GM12874 (cell line): ENCODE measurements at regions not wholly inside any gene's neighbourhood (a gene's known extent, or its start where the extent isn't known, plus 50 kb on each side); places are given as distances from the start of the nearest gene placed in this dataset.

ENCODE experiments used
- TF ChIP-seq, protein P1 (sequence below): IDR thresholded peaks from 2 replicates; pipeline ENCODE4 v1.5.1; 2011; ENCODE audit warnings: low read depth, mild to moderate bottlenecking, control low read depth, low read length, moderate library complexity; ENCODE audit not compliant: insufficient read depth

DNA sequence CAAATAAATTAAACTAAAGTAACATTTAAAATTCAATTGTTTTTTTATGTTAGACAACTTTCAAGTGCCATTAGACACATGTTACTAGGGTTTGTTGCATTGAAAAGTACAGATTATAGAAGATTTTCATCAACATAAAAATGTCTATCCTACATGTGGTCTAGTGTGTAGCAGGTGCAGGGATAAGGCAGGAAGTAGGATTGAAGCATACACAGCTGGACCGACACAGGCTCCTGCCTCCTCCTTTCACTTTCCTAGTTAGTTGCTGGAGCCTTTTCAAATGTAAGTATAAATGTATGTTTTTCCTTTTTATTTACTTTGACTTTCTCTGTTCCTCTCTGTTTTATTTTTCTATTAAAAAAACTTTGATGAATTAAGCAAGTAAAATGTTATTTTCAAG, 246.9 kb upstream of the LUZP2 start:
- TF ChIP-seq, protein P1, sequence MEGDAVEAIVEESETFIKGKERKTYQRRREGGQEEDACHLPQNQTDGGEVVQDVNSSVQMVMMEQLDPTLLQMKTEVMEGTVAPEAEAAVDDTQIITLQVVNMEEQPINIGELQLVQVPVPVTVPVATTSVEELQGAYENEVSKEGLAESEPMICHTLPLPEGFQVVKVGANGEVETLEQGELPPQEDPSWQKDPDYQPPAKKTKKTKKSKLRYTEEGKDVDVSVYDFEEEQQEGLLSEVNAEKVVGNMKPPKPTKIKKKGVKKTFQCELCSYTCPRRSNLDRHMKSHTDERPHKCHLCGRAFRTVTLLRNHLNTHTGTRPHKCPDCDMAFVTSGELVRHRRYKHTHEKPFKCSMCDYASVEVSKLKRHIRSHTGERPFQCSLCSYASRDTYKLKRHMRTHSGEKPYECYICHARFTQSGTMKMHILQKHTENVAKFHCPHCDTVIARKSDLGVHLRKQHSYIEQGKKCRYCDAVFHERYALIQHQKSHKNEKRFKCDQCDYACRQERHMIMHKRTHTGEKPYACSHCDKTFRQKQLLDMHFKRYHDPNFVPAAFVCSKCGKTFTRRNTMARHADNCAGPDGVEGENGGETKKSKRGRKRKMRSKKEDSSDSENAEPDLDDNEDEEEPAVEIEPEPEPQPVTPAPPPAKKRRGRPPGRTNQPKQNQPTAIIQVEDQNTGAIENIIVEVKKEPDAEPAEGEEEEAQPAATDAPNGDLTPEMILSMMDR, result no peak

GRCh38 chr11:24253237-24253760, 243.6 kb upstream of the LUZP2 start:
- TF ChIP-seq, protein P1, result no peak

- TF ChIP-seq, protein P1, result no peak
Measured at GRCh38 chr11:24264868-24265267, 232.0 kb upstream of the LUZP2 start.

DNA sequence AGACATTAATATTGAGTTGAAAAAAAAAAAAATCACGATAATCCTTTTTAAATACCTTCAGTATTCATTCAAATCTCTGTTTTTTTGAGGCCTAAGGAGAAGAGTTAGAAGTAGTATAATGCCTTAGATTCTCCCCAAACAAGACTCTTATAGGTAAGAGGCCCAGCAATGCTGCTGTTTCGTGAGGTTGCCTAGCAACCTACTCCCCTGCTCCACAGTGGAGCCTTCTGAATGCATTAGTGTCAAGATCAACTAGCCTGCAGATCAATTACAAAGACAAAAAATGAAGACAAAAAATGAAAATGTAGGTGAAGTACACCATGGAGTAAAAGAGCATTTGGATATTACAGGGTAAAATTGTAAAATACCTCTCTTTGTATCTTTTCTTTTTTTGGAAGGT, 229.8 kb upstream of the LUZP2 start:
- TF ChIP-seq, protein P1, result no peak

GRCh38 chr11:24271798-24272197, 225.1 kb upstream of the LUZP2 start:
- TF ChIP-seq, protein P1, result no peak

DNA sequence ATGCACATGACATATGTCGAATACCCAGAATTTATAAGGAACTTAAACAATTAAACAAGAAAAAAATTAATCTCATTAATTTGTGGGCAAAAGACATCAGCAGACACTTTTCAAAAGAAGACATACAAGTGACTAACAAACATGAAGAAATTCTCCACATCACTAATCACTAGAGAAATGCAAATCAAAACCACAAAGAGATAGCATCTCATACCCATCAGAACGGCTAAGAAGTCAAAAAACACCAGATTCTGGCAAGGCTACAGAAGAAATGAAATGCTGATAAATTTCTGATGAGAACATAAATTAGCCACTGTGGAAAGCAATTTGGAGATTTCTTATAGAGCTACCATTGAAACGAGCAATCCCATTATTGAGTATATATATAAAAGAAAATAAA, 210.6 kb upstream of the LUZP2 start:
- TF ChIP-seq, protein P1, result no peak

GRCh38 chr11:24289301-24289700, 207.6 kb upstream of the LUZP2 start:
- TF ChIP-seq, protein P1, result no peak

DNA sequence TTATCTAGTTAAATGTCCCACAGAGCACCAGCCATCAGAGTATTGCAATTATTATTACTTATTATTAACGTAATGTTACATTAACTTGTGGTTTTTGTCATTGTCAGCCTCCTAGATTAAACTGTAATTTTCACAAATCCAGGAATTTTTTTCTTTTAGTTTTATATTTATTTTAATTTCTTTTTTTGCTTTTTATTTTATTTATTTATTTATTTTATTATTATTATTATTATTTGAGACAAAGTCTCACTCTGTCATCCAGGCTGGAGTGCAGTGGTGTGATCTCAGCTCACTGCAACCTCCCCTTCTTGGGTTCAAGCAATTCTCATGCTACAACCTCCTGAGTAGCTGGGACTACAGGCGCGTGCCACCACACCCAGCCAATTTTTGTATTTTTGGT, 202.9 kb upstream of the LUZP2 start:
- TF ChIP-seq, protein P1, result no peak
